A549 (cell line): ENCODE measurements at regions not wholly inside any gene's neighbourhood (a gene's known extent, or its start where the extent isn't known, plus 50 kb on each side); places are given as distances from the start of the nearest gene placed in this dataset.
A peak's percentile ranks its signal among the peaks of the same experiment; 100 is the strongest.

Source experiments
- ATAC-seq, 2 experiments: fragments of 200-7000 bp in 1 of 2; fragments of >200 bp in 1 of 2; cut with Nextera tagmentation in 1 of 2; cut with Tn5 transposase in 1 of 2; 3 replicates each; pipeline versions ENCODE4 v1.8.0 to v1.9.1; 2018 to 2020; ENCODE audit warnings: mild to moderate bottlenecking in 1 of 2, moderate library complexity in 1 of 2
- CTCF ChIA-PET: fragments of 300-600 bp; sonication (Branson Sonifier 250); formaldehyde crosslinking; extraction: SDS; loops from one replicate; lab custom pipeline; 2021; ENCODE audit warnings: antibody characterized with exemption, inconsistent platforms; lab: Yijun Ruan, JAX
- POLR2A ChIA-PET: fragments of 350-600 bp; formaldehyde crosslinking; extraction: SDS; loops from one replicate; lab custom pipeline; 2021; ENCODE audit warnings: antibody characterized with exemption, inconsistent platforms; lab: Yijun Ruan, JAX
- DNase-seq, 2 experiments: peaks; one replicate each; pipeline versions ENCODE4 v3.0.0 to v3.0.0-alpha.2; 2011 to 2016; ENCODE audit warnings: low read depth in 1 of 2, low spot score in 1 of 2
- FAIRE-seq: peaks from 2 replicates; lab custom pipeline; 2011; peaks lifted over from hg19 to GRCh38; lab: Jason Lieb, UNC
- H3K27ac ChIP-seq, 2 experiments: fragments of >200 bp; sonication (Bioruptor Twin); formaldehyde crosslinking; 3 replicates each; pipeline ENCODE4 v1.5.1; 2016 to 2017
- H3K4me1 ChIP-seq: fragments of >200 bp; sonication (Bioruptor Twin); formaldehyde crosslinking; 3 replicates; pipeline ENCODE4 v1.6.1; 2016
- H3K4me2 ChIP-seq: fragments of >200 bp; sonication (Bioruptor Twin); formaldehyde crosslinking; 3 replicates; pipeline ENCODE4 v1.6.1; 2016
- H3K4me3 ChIP-seq: fragments of >200 bp; sonication (Bioruptor Twin); formaldehyde crosslinking; 3 replicates; pipeline ENCODE4 v1.5.1; 2016
- H3K9me3 ChIP-seq: fragments of >200 bp; sonication (Bioruptor Twin); formaldehyde crosslinking; 3 replicates; pipeline ENCODE4 v1.6.1; 2016
- CBX2 ChIP-seq: fragments of 200-600 bp; sonication (generic); IDR thresholded peaks from 2 replicates; pipeline ENCODE4 v1.6.1; 2016; ENCODE audit warnings: low read depth, mild to moderate bottlenecking, borderline replicate concordance
- CBX8 ChIP-seq: fragments of 200-600 bp; sonication (generic); IDR thresholded peaks from 2 replicates; pipeline ENCODE4 v1.6.1; 2016
- CEBPB ChIP-seq, 2 experiments: fragments of >200 bp in 1 of 2; sonication (Bioruptor Twin) in 1 of 2; formaldehyde crosslinking in 1 of 2; IDR thresholded peaks; 2 replicates each; pipeline ENCODE4 v1.6.1; 2012 to 2016
- CHD2 ChIP-seq: fragments of 150-350 bp; IDR thresholded peaks from 2 replicates; pipeline ENCODE4 v1.6.1; 2014; ENCODE audit warnings: low read length; ENCODE audit not compliant: partially characterized antibody
- CHD4 ChIP-seq: fragments of 200-600 bp; sonication (generic); IDR thresholded peaks from 2 replicates; pipeline ENCODE4 v1.6.1; 2016; ENCODE audit warnings: antibody characterized with exemption, mild to moderate bottlenecking, borderline replicate concordance
- EHF ChIP-seq: fragments of 250-450 bp; sonication (Bioruptor Pico); IDR thresholded peaks from 2 replicates; pipeline ENCODE4 v1.5.0; 2020; ENCODE audit warnings: mild to moderate bottlenecking
- EHMT2 ChIP-seq: fragments of 200-600 bp; sonication (generic); IDR thresholded peaks from 2 replicates; pipeline ENCODE4 v1.6.1; 2016; ENCODE audit warnings: antibody characterized with exemption, low read depth, mild to moderate bottlenecking, moderate library complexity
- ESRRA ChIP-seq: fragments of 150-350 bp; IDR thresholded peaks from 2 replicates; pipeline ENCODE4 v1.6.1; 2014; ENCODE audit warnings: mild to moderate bottlenecking, low read length, borderline replicate concordance
- FOSB ChIP-seq: fragments of 250-450 bp; sonication (Bioruptor Pico); IDR thresholded peaks from 2 replicates; pipeline ENCODE4 v1.5.0; 2020; ENCODE audit warnings: mild to moderate bottlenecking, moderate library complexity
- FOSL2 ChIP-seq, 2 experiments: fragments of 450-650 bp in 1 of 2; fragments of >200 bp in 1 of 2; sonication (Bioruptor Twin) in 1 of 2; formaldehyde crosslinking; IDR thresholded peaks; 2 replicates each; pipeline versions ENCODE4 v1.5.0 to v1.6.1; 2016 to 2020; ENCODE audit warnings: mild to moderate bottlenecking in 1 of 2, moderate library complexity in 1 of 2
- GATA3 ChIP-seq: IDR thresholded peaks from 2 replicates; pipeline ENCODE4 v1.6.1; 2012; ENCODE audit warnings: borderline replicate concordance
- HES2 ChIP-seq: fragments of >200 bp; sonication (Bioruptor Twin); formaldehyde crosslinking; IDR thresholded peaks from 2 replicates; pipeline ENCODE4 v1.6.1; 2016
- HEYL ChIP-seq: fragments of 250-450 bp; sonication (Bioruptor Pico); IDR thresholded peaks from 2 replicates; pipeline ENCODE4 v1.8.0; 2021; ENCODE audit warnings: mild to moderate bottlenecking, moderate library complexity
- HOXA7 ChIP-seq: fragments of 250-450 bp; sonication (Bioruptor Pico); IDR thresholded peaks from 2 replicates; pipeline ENCODE4 v1.5.0; 2020; ENCODE audit warnings: mild to moderate bottlenecking, moderate library complexity
- HOXB13 ChIP-seq: fragments of 250-450 bp; sonication (Bioruptor Pico); IDR thresholded peaks from 2 replicates; pipeline ENCODE4 v1.5.0; 2020; ENCODE audit warnings: low read depth, mild to moderate bottlenecking, moderate library complexity
- JUN ChIP-seq, 2 experiments: fragments of >200 bp; sonication (Bioruptor Twin); formaldehyde crosslinking; IDR thresholded peaks; 2 replicates in 1 of 2; 3 replicates in 1 of 2; pipeline ENCODE4 v1.6.1; 2016 to 2017
- JUNB ChIP-seq: fragments of >200 bp; sonication (Bioruptor Twin); formaldehyde crosslinking; IDR thresholded peaks from 2 replicates; pipeline ENCODE4 v1.6.1; 2016
- MAFK ChIP-seq: fragments of 450-650 bp; IDR thresholded peaks from 2 replicates; pipeline ENCODE4 v1.6.1; 2014; ENCODE audit not compliant: partially characterized antibody
- MAZ ChIP-seq: fragments of 150-350 bp; IDR thresholded peaks from 2 replicates; pipeline ENCODE4 v1.6.1; 2014; ENCODE audit warnings: antibody characterized with exemption, low read depth, low read length, borderline replicate concordance
- MYC ChIP-seq: IDR thresholded peaks from 2 replicates; pipeline ENCODE4 v1.6.1; 2012; ENCODE audit warnings: mild to moderate bottlenecking, inconsistent platforms, low read length, improper control_type of control experiment, borderline replicate concordance
- NFE2L2 ChIP-seq: fragments of 150-350 bp; conservative IDR thresholded peaks from 2 replicates; pipeline ENCODE4 v1.6.1; 2014; ENCODE audit warnings: low read length
- PBX3 ChIP-seq: IDR thresholded peaks from 2 replicates; pipeline ENCODE4 v1.6.1; 2012
- PHF8 ChIP-seq: fragments of 200-600 bp; sonication (generic); IDR thresholded peaks from 2 replicates; pipeline ENCODE4 v1.6.1; 2016; ENCODE audit warnings: low read depth, mild to moderate bottlenecking, antibody characterized with exemption, moderate library complexity, borderline replicate concordance
- POLR2A ChIP-seq: IDR thresholded peaks from 2 replicates; pipeline ENCODE4 v1.6.1; 2012; ENCODE audit warnings: mild to moderate bottlenecking, low read length
- RFX5 ChIP-seq: fragments of 450-650 bp; IDR thresholded peaks from 2 replicates; pipeline ENCODE4 v1.7.1; 2014; ENCODE audit warnings: antibody characterized with exemption, mild to moderate bottlenecking, moderate library complexity
- RNF2 ChIP-seq: fragments of 200-600 bp; sonication (generic); IDR thresholded peaks from 2 replicates; pipeline ENCODE4 v1.6.1; 2016; ENCODE audit warnings: low read depth, mild to moderate bottlenecking, antibody characterized with exemption, moderate library complexity, borderline replicate concordance
- SMC3 ChIP-seq: fragments of >200 bp; sonication (Bioruptor Twin); formaldehyde crosslinking; IDR thresholded peaks from 3 replicates; pipeline ENCODE4 v1.6.1; 2018; ENCODE audit warnings: inconsistent platforms
- USF2 ChIP-seq: fragments of 450-650 bp; IDR thresholded peaks from 2 replicates; pipeline ENCODE4 v1.6.1; 2014; ENCODE audit warnings: antibody characterized with exemption
- ZFP36 ChIP-seq: fragments of 450-650 bp; IDR thresholded peaks from 2 replicates; pipeline ENCODE4 v1.6.1; 2014; ENCODE audit warnings: borderline replicate concordance; ENCODE audit not compliant: partially characterized antibody
- ZNF302 ChIP-seq: fragments of 250-450 bp; sonication (Bioruptor Pico); IDR thresholded peaks from 2 replicates; pipeline ENCODE4 v1.9.0; 2021; ENCODE audit warnings: inconsistent platforms, mild to moderate bottlenecking, moderate library complexity
- WGBS: methylation state at CpG from one replicate; pipeline ENCODE4 v1.1.6; 2017; ENCODE audit errors: missing lambda C conversion rate; 5-methylcytosine and 5-hydroxymethylcytosine counted together

- WGBS = 4% methylated on average over 2 of the region's 2 CpGs
- Histone ChIP-seq H3K9me3 (no peaks in the 10 kb centered on the region), H3K4me3 (no peak overlapping the region), H3K4me2 (no peak overlapping the region), H3K4me1 (no peaks in the 10 kb centered on the region), H3K27ac (no peak overlapping the region)
- ChIA-PET POLR2A (no interaction called here), CTCF (interaction anchor here (1.2 to 1.5 kb wide), 3 partner anchors 10 to 118 kb away, joined by 4 to 7 read pairs (median 4); no protein-coding TSS in a partner anchor)
- DNase-seq (no peak), ATAC-seq (no peak), FAIRE-seq (no peak)
- no peak for TF ChIP-seq SMC3
- no peak for TF ChIP-seq GATA3
- TF ChIP-seq HES2 = no peak
- no peak for TF ChIP-seq CBX8
- TF ChIP-seq RFX5 = no peak
- TF ChIP-seq MAFK = peak; percentile 29
- TF ChIP-seq POLR2A = no peak
- no peak for TF ChIP-seq EHMT2
These were observed 115.9 kb downstream of the PAX1 start for GRCh38 chr20:21821358-21821757.

GRCh38 chr20:21820688-21821087 is 115.2 kb downstream of the PAX1 start:
- DNase-seq = no peak
- Histone ChIP-seq H3K4me1 (no peaks in the 10 kb centered on the region), H3K9me3 (no peaks in the 10 kb centered on the region), H3K4me2 (no peak overlapping the region), H3K27ac (no peak overlapping the region), H3K4me3 (no peak overlapping the region)
- no peak for ATAC-seq
- no peak for FAIRE-seq
- CTCF ChIA-PET = interaction anchor here (0.9 to 1.4 kb wide), 2 partner anchors 9 to 118 kb away, joined by 4 read pairs; no protein-coding TSS in a partner anchor
- POLR2A ChIA-PET = no interaction called here
- WGBS = 4% methylated on average over 6 of the region's 6 CpGs
- TF ChIP-seq EHF (no peak), CBX8 (no peak), HOXB13 (CRISPR knock-in tag) (no peak), JUNB (no peak), CHD4 (no peak), MYC (no peak), HES2 (no peak), CHD2 (no peak), HEYL (CRISPR knock-in tag) (no peak), ZFP36 (no peak), HOXA7 (CRISPR knock-in tag) (no peak), POLR2A (no peak), PHF8 (no peak)

- POLR2A ChIA-PET = no interaction called here
- FAIRE-seq (peak; percentile 36), DNase-seq (no peak), ATAC-seq (no peak)
- CTCF ChIA-PET = interaction anchor here (0.9 to 1.4 kb wide), 3 partner anchors 10 to 117 kb away, joined by 4 to 5 read pairs (median 4); no protein-coding TSS in a partner anchor
- WGBS = 0% methylated on average over 1 of the region's 1 CpG
- Histone ChIP-seq H3K4me2 (no peak overlapping the region), H3K4me3 (no peak overlapping the region), H3K4me1 (no peaks in the 10 kb centered on the region), H3K27ac (no peak overlapping the region), H3K9me3 (no peaks in the 10 kb centered on the region)
- TF ChIP-seq ESRRA (no peak), MAFK (peak; percentile 79), FOSB (CRISPR knock-in tag) (no peak)
These were observed 114.6 kb downstream of the PAX1 start for GRCh38 chr20:21820045-21820444.

- H3K27ac ChIP-seq = no peak overlapping the region
- FAIRE-seq (no peak), ATAC-seq (no peak)
These were observed 106.9 kb downstream of the PAX1 start for GRCh38 chr20:21812379-21812778.

More at GRCh38 chr20:21812379-21812778, 106.9 kb downstream of the PAX1 start:
- ChIA-PET CTCF (interaction anchor here (0.8 to 1.0 kb wide), 3 partner anchors 10 to 294 kb away, joined by 3 to 4 read pairs (median 4); no protein-coding TSS in a partner anchor), POLR2A (no interaction called here)
- WGBS = 0% methylated on average over 1 of the region's 1 CpG
- Histone ChIP-seq H3K9me3 (no peaks in the 10 kb centered on the region), H3K4me2 (no peak overlapping the region), H3K4me1 (no peaks in the 10 kb centered on the region), H3K4me3 (no peak overlapping the region)
- no peak for DNase-seq
- TF ChIP-seq JUN (IDR thresholded peaks at IDR 0.05) (no peak), FOSB (CRISPR knock-in tag) (no peak), POLR2A (no peak), FOSL2 (IDR thresholded peaks at IDR 0.05) (no peak), FOSL2 (CRISPR knock-in tag; IDR thresholded peaks at IDR 0.05) (no peak), MAZ (no peak), NFE2L2 (no peak), RNF2 (no peak), HOXA7 (CRISPR knock-in tag) (no peak), PBX3 (no peak), ZNF302 (no peak), PHF8 (no peak), CBX2 (no peak), CEBPB (IDR thresholded peaks at IDR 0.05) (no peak), USF2 (no peak)
